NCI-H2227 treated with DMSO at 0.1 percent for 48 hours (cell line): ENCODE measurements at regions not wholly inside any gene's neighbourhood (a gene's known extent, or its start where the extent isn't known, plus 50 kb on each side); places are given as distances from the start of the nearest gene placed in this dataset.
"Not testable (repeated sequence)": the region's sequence is repeated elsewhere in the genome, so short reads cannot be mapped to it uniquely, and the experiment has no call there.

ENCODE experiments used
- DNase-seq: peaks from one replicate; lab custom pipeline; 2025; lab: John Stamatoyannopoulos, UW

DNA sequence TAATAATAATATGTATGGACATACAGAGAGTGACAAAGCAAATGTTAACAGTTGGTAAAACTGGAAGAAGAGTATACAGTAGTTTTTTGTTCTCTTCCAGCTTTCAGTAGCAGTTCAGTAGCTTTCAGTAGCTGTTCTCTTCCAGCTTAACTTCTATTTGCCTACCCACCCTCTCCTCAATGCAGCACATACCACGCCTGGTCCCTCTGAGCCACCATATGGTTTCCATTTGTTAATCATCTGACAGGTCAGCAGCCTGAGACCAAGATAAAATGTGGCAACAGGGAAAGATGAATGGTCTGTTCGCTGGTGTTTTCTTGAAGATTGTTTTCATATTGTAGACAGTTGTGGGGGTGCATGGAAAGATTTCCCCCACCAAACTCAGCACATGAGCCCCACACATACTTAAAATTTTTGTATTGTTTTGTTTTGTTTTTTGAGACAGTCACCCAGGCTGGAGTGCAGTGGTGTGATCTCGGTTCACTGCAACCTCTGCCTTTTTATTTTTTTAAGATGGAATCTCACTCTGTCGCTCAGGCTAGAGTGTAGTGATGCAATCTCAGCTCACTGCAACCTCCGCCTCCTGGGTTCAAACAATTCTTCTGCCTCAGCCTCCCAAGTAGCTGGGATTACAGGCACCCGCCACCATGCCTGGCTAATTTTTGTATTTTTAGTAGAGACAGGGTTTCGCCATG is 56.8 kb downstream of the ATP6V0E2 start:
- DNase-seq = not testable (repeated sequence)

GRCh38 chr7:149933776-149934175 is 60.0 kb downstream of the ATP6V0E2 start:
- DNase-seq = not testable (repeated sequence)

DNA sequence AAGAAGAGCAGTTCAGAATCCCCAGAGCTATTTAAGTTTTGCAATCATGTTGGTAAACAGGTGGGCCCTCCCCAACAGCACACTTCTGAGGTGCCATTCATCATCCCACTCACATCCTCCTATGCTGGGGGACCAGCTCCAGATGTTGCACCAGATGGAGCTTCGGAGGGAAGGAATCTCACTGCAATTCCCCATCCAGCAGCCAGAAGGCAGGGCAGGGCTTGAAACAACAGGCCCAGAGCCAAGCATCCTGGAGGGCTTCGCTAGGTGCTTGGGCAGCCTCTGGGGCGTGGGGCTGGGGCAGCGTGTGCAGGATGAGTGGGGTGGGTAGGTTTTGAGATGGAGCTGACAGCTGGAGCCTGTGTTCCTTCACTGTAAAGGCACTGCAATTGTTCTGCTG is 73.6 kb downstream of the ATP6V0E2 start:
- DNase-seq = not testable (repeated sequence)

DNA sequence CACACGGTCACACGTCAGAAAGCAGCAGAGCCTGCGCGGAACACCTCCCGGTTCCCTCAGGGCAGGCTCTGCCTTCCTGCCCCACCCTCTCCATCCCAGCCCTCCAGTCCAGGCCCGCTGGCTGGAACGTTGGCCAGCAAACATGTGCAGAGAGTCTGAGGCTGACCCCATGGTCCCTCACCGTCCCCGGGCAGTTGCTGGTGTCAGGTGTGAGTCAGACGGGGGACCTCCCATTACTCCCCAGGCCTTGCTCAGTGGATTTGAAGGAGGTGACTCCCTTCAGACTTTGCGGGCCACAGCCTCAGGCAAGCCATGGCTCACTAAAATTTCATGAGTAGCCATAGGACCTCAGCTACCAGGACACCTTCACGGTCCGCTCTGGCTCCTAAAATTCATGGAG is 74.7 kb downstream of the ATP6V0E2 start:
- DNase-seq = not testable (repeated sequence)

DNA sequence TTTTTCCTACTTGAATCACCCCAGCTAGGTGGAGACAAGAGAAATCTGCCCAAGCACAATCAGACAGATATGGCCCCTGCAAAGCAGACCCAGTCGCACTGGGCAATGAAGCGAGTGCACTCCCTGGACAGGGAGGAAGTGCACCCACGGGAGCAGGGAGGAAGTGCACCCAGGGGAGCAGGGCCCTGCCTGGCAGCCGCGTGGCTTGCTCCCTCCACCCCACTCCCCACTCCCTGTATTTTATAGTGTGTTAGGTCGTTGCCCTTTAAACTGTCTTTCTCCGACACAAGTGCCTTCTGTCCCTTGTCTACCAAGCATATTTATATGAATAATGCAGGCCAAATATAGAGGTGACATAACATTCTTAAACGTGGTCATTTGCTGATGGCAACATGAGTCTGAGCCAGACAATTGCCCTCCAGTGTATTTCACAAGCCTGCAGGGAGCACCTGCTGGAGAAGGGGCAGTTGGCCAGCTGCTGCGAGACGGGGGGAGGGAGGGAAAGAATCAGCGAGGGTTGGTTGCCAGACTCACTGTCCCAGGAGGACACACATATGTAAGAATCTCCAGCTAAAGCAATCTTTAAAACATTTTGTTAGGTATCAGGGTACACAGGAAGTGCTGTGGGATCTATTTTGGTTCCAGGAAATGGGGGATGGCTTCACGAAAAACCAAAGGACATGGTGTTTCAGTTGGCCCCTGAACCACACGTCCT is 76.3 kb downstream of the ATP6V0E2 start:
- DNase-seq = not testable (repeated sequence)

- DNase-seq = not testable (repeated sequence)
Observed at GRCh38 chr7:149950578-149950924, 76.8 kb downstream of the ATP6V0E2 start.

- DNase-seq = not testable (repeated sequence)
Observed at GRCh38 chr7:149951579-149951978, 77.8 kb downstream of the ATP6V0E2 start.

DNA sequence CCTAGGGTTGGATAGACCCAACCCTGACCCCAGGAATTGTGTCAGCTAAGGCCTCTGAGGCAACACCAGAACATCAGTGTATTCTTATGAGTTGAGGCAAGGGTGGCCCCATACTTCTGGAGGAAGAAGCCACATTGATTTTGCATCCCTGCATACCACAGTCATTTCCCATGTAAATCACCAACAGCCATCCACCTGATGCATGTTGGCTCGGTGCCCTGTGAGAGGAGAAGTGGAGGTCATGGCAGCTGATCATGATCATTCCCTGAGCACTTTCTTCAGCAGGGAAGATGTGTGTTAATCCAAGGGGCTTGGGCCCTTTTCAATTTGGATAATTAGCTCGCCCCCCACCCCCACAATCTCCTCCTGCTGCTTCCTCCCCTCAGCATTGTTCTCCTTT is 85.1 kb downstream of the ATP6V0E2 start:
- DNase-seq = not testable (repeated sequence)

DNA sequence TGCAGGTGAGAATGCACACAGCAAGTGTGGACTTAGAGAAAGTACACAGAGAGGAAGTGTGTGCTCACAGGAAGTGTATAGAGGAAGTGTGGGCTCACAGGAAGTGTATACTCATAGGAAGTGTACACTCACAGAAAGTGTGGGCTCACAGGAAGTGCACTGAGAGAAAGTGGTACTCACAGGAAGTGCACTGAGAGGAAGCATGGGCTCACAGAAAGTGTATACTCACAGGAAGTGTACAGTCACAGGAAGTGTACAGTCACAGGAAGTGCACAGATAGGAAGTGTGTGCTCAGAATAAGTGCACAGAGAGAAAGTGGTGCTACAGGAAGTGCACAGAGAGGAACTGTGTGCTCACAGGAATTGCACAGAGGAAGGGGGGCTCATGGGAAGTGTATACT is 87.1 kb downstream of the ATP6V0E2 start:
- DNase-seq = not testable (repeated sequence)

DNA sequence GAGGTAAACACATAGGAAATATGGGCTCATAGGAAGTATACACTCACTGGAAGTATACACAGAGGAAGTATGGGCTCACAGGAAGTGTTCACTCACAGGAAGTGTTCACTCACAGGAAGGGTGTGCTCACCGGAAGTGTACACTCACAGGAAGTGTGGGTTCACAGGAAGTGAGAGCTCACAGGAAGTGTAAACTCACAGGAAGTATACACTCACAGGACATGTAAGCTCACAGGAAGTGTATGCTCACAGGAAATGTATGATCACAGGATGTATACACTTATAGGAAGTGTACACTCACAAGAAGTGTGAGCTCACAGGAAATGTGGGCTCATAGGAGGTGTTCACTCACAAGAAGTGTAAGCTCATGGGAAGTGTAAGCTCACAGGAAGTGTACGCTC is 88.1 kb downstream of the ATP6V0E2 start:
- DNase-seq = not testable (repeated sequence)

GRCh38 chr7:149962685-149963319 is 89.0 kb downstream of the ATP6V0E2 start:
- DNase-seq = not testable (repeated sequence)

GRCh38 chr7:149963985-149964384 is 90.2 kb downstream of the ATP6V0E2 start:
- not testable (repeated sequence) for DNase-seq

- not testable (repeated sequence) for DNase-seq
Observed at GRCh38 chr7:149966444-149966843, 92.7 kb downstream of the ATP6V0E2 start.

DNA sequence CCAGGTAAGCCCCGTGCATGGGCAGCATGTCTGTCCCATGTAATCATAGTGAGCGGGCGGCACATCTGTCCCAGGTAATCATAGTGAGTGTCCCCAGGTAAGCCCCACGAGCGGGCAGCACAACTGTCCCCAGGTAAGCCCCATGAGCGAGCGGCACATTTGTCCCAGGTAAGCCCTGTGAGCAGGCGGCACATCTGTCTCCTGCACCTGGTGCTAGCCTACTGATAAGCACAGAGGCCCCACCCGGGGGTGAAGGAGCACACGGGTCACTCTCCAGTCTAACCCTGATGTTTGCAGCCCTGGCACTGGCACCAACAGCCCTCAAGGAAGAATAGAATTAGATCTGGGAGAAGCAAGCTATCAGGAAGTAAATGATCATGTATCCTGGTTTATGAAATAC is 99.2 kb downstream of the ATP6V0E2 start:
- DNase-seq = not testable (repeated sequence)

- DNase-seq = not testable (repeated sequence)
Observed at GRCh38 chr7:149973681-149974080, 99.9 kb downstream of the ATP6V0E2 start.

DNA sequence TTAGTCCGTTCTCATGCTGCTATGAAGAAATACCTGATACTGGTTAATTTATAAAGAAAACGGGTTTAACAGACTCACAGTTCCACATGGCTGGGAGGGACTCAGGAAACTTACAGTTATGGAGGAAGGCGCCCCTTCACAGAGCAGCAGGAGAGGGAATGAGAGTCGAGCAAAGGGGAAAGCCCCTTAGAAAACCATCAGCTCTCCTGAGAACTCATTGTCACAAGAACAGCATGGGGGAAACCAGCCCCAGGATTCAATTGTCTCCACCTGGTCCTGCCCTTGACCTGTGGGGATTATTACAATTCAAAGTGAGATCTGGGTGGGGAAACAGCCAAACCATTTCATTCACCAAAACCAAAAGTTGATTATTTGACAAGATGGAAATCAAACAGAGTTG is 101.8 kb downstream of the ATP6V0E2 start:
- DNase-seq = not testable (repeated sequence)

GRCh38 chr7:149978537-149978936 is 104.8 kb downstream of the ATP6V0E2 start:
- DNase-seq = not testable (repeated sequence)

DNA sequence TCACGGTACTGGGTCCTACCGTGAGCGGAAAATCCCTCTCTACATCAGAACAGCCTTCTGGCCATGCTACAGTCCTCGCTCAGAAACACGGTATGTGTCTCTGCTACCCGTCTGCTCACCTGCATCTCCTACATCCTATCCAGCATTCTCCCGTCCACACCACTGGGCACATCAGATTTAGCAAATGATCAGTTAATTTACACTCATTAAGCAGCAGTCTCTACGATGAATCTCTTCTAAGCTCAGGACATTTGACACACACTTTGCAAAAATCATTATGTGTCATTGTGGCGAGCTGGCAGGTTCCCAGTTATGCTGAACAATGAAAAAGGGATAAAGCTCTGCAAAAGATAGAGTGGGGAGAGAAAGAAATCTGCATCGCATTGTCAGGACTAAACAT is 105.2 kb downstream of the ATP6V0E2 start:
- DNase-seq = not testable (repeated sequence)

GRCh38 chr7:149982537-149983112 is 108.9 kb downstream of the ATP6V0E2 start:
- DNase-seq = not testable (repeated sequence)

GRCh38 chr7:149986866-149987265 is 113.1 kb downstream of the ATP6V0E2 start:
- not testable (repeated sequence) for DNase-seq

- DNase-seq = not testable (repeated sequence)
Observed at GRCh38 chr7:149991652-149992302, 118.0 kb downstream of the ATP6V0E2 start.

- not testable (repeated sequence) for DNase-seq
Observed at GRCh38 chr7:149992366-149992765, 118.6 kb downstream of the ATP6V0E2 start.
